GM23338 (cell line): ENCODE measurements at regions not wholly inside any gene's neighbourhood (a gene's known extent, or its start where the extent isn't known, plus 50 kb on each side); places are given as distances from the start of the nearest gene placed in this dataset.

ENCODE experiments used
- CREB1 ChIP-seq: fragments of 250-450 bp; sonication (Bioruptor Pico); IDR thresholded peaks from 2 replicates; pipeline ENCODE4 v1.5.0; 2020; ENCODE audit warnings: low read depth, mild to moderate bottlenecking, moderate library complexity
- EZH2 ChIP-seq: fragments of 200-600 bp; sonication (generic); IDR thresholded peaks from one replicate; pipeline ENCODE4 v1.8.0; 2017; ENCODE audit warnings: antibody characterized with exemption, mild to moderate bottlenecking, low read depth; ENCODE audit not compliant: unreplicated experiment
- EZH2phosphoT487 ChIP-seq: fragments of 200-600 bp; sonication (generic); IDR thresholded peaks from one replicate; pipeline ENCODE4 v1.8.1; 2018; ENCODE audit warnings: antibody characterized with exemption; ENCODE audit not compliant: unreplicated experiment
- JUNB ChIP-seq: IDR thresholded peaks from one replicate; pipeline ENCODE4 v1.6.1; 2016; ENCODE audit warnings: antibody characterized with exemption; ENCODE audit not compliant: unreplicated experiment
- POLR2AphosphoS5 ChIP-seq: IDR thresholded peaks from 2 replicates; pipeline ENCODE4 v1.6.1; 2016; ENCODE audit warnings: antibody characterized with exemption, low read depth
- TF ChIP-seq, protein P1 (sequence below), 2 experiments: fragments of 200-600 bp in 1 of 2; sonication (generic) in 1 of 2; conservative IDR thresholded peaks; 2 replicates each; pipeline versions ENCODE4 v1.5.1 to v1.6.1; 2016 to 2017; ENCODE audit warnings: antibody characterized with exemption in 2 of 2, low read depth in 2 of 2, mild to moderate bottlenecking in 2 of 2, moderate library complexity in 1 of 2
- TF ChIP-seq, protein P2 (sequence below): IDR thresholded peaks from one replicate; pipeline ENCODE4 v1.6.1; 2018; ENCODE audit warnings: antibody characterized with exemption; ENCODE audit not compliant: unreplicated experiment

DNA sequence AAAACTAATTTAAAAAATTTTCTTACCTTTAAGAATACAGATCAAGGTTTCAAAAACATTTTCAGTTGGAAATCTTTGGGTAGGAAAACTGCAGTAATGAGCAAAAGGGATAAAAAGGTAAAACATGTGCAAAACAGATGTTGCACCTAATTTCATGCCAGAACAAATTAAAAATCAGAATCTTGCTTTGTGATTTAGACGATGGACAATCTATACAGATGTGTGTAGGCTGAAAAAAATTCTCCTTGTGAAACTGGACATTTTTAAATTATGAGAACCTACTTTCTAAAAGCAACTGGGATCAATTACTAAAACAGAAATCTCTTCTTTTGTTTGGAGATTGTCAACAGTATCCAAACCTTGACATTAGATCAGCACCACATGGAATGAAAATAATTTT lies 183.2 kb upstream of the ITGA4 start:
- TF ChIP-seq EZH2 (no peak), EZH2phosphoT487 (no peak), POLR2AphosphoS5 (no peak), JUNB (no peak), CREB1 (CRISPR knock-in tag) (no peak)
- TF ChIP-seq, protein P1, sequence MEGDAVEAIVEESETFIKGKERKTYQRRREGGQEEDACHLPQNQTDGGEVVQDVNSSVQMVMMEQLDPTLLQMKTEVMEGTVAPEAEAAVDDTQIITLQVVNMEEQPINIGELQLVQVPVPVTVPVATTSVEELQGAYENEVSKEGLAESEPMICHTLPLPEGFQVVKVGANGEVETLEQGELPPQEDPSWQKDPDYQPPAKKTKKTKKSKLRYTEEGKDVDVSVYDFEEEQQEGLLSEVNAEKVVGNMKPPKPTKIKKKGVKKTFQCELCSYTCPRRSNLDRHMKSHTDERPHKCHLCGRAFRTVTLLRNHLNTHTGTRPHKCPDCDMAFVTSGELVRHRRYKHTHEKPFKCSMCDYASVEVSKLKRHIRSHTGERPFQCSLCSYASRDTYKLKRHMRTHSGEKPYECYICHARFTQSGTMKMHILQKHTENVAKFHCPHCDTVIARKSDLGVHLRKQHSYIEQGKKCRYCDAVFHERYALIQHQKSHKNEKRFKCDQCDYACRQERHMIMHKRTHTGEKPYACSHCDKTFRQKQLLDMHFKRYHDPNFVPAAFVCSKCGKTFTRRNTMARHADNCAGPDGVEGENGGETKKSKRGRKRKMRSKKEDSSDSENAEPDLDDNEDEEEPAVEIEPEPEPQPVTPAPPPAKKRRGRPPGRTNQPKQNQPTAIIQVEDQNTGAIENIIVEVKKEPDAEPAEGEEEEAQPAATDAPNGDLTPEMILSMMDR (conservative IDR thresholded peaks at IDR 0.05; ENCODE audit: low read depth in 2 of 2) = no peak
- TF ChIP-seq, protein P2, sequence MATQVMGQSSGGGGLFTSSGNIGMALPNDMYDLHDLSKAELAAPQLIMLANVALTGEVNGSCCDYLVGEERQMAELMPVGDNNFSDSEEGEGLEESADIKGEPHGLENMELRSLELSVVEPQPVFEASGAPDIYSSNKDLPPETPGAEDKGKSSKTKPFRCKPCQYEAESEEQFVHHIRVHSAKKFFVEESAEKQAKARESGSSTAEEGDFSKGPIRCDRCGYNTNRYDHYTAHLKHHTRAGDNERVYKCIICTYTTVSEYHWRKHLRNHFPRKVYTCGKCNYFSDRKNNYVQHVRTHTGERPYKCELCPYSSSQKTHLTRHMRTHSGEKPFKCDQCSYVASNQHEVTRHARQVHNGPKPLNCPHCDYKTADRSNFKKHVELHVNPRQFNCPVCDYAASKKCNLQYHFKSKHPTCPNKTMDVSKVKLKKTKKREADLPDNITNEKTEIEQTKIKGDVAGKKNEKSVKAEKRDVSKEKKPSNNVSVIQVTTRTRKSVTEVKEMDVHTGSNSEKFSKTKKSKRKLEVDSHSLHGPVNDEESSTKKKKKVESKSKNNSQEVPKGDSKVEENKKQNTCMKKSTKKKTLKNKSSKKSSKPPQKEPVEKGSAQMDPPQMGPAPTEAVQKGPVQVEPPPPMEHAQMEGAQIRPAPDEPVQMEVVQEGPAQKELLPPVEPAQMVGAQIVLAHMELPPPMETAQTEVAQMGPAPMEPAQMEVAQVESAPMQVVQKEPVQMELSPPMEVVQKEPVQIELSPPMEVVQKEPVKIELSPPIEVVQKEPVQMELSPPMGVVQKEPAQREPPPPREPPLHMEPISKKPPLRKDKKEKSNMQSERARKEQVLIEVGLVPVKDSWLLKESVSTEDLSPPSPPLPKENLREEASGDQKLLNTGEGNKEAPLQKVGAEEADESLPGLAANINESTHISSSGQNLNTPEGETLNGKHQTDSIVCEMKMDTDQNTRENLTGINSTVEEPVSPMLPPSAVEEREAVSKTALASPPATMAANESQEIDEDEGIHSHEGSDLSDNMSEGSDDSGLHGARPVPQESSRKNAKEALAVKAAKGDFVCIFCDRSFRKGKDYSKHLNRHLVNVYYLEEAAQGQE = no peak
